ENCODE measurements at regions not wholly inside any gene's neighbourhood (a gene's known extent, or its start where the extent isn't known, plus 50 kb on each side); places are given as distances from the start of the nearest gene placed in this dataset.
"Not testable (repeated sequence)": the region's sequence is repeated elsewhere in the genome, so short reads cannot be mapped to it uniquely, and the experiment has no call there.

DNA sequence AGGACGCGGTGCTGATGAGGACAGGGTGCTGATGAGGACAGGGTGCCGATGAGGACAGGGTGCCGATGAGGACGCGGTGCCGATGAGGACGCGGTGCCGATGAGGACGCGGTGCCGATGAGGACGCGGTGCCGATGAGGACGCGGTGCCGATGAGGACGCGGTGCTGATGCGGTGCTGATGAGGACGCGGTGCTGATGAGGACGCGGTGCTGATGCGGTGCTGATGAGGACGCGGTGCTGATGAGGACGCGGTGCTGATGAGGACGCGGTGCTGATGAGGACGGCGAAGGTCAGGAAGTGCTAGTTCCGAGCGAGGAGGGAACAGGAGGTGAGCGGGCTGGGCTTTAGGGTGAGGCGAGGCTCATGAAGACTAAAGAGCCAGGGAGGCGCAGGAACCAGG is 399.9 kb downstream of the SMOC2 start:
- TF ChIP-seq, protein P1, sequence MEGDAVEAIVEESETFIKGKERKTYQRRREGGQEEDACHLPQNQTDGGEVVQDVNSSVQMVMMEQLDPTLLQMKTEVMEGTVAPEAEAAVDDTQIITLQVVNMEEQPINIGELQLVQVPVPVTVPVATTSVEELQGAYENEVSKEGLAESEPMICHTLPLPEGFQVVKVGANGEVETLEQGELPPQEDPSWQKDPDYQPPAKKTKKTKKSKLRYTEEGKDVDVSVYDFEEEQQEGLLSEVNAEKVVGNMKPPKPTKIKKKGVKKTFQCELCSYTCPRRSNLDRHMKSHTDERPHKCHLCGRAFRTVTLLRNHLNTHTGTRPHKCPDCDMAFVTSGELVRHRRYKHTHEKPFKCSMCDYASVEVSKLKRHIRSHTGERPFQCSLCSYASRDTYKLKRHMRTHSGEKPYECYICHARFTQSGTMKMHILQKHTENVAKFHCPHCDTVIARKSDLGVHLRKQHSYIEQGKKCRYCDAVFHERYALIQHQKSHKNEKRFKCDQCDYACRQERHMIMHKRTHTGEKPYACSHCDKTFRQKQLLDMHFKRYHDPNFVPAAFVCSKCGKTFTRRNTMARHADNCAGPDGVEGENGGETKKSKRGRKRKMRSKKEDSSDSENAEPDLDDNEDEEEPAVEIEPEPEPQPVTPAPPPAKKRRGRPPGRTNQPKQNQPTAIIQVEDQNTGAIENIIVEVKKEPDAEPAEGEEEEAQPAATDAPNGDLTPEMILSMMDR (IDR thresholded peaks at IDR 0.05), result not testable (repeated sequence)
- TF ChIP-seq EZH2 (IDR thresholded peaks at IDR 0.05; ENCODE audit: borderline replicate concordance, insufficient read depth, low read depth, low read length, poor library complexity, severe bottlenecking), result not testable (repeated sequence)

All from B cell (primary cell).